H1 (cell line): ENCODE measurements at regions not wholly inside any gene's neighbourhood (a gene's known extent, or its start where the extent isn't known, plus 50 kb on each side); places are given as distances from the start of the nearest gene placed in this dataset.

Experiments used
- CBX5 ChIP-seq: fragments of 300-800, 300-1000 bp; sonication (generic); IDR thresholded peaks from 2 replicates; pipeline ENCODE4 v1.7.1; 2016; ENCODE audit warnings: antibody characterized with exemption, low read length, low read depth
- CBX8 ChIP-seq: fragments of 300-800, 300-1000 bp; sonication (generic); IDR thresholded peaks from 2 replicates; pipeline ENCODE4 v1.7.1; 2016; ENCODE audit warnings: low read depth, low read length, borderline replicate concordance
- GTF2F1 ChIP-seq: IDR thresholded peaks from 2 replicates; pipeline ENCODE4 v1.6.1; 2012; ENCODE audit warnings: low read depth, low read length, improper control_type of control experiment, borderline replicate concordance
- KDM4A ChIP-seq: IDR thresholded peaks from one replicate; pipeline ENCODE4 v1.7.1; 2012; ENCODE audit warnings: low read depth, mild to moderate bottlenecking, moderate library complexity, low read length, inconsistent platforms; ENCODE audit not compliant: severe bottlenecking
- PHF8 ChIP-seq: fragments of 200-600 bp; sonication (generic); conservative IDR thresholded peaks from 2 replicates; pipeline ENCODE4 v1.7.1; 2012; ENCODE audit warnings: low read depth, mild to moderate bottlenecking, inconsistent platforms, low read length, moderate library complexity
- RAD21 ChIP-seq, 2 experiments: IDR thresholded peaks in 1 of 2; conservative IDR thresholded peaks in 1 of 2; 2 replicates each; pipeline ENCODE4 v1.6.1; 2011; ENCODE audit warnings: low read depth in 2 of 2, low read length in 2 of 2, improper control_type of control experiment in 1 of 2, inconsistent platforms in 1 of 2, mild to moderate bottlenecking in 1 of 2, moderate library complexity in 1 of 2
- TEAD4 ChIP-seq: IDR thresholded peaks from 2 replicates; pipeline ENCODE4 v1.6.1; 2012; ENCODE audit warnings: low read depth, low read length, inconsistent platforms, mixed read lengths
- TF ChIP-seq, protein P1 (sequence below): fragments of 300-600 bp; sonication (generic); IDR thresholded peaks from 2 replicates; pipeline ENCODE4 v1.7.1; 2012; ENCODE audit warnings: low read length, moderate library complexity, mild to moderate bottlenecking, inconsistent platforms; ENCODE audit not compliant: insufficient replicate concordance
- TF ChIP-seq, protein P2 (sequence below): IDR thresholded peaks from 2 replicates; pipeline ENCODE4 v1.6.1; 2011; ENCODE audit warnings: low read depth, mild to moderate bottlenecking, low read length; ENCODE audit not compliant: insufficient read depth

DNA sequence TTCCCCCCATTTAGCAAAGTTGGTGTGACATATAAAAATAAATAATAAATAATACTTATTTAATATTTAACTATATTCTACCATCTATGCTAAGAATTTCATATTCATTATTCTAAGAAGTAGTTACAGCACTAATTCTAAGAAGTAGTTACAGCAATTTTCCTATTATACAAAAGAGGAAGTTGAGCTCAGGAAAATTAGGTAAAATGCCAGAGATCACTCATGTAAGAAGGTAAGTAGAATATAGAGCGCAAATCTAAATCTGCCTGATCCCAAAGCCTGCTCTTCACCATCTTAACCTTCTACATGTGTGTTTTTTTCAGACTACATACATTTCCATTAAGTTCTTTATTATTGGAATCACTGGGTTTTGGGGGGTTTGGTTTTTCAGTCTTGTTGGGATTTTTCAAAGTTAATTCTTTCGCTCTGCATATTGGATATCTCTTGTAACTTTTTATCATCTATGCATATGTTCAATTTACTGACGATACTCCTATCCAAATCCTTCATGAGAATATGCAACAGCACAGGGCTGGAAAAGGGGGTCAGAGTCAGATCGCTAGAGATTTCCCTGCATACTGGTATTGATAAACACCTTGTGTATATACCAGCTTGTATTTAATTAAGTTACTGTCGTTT, 852.1 kb downstream of the MAT2B start (continued):
- TF ChIP-seq, protein P1, sequence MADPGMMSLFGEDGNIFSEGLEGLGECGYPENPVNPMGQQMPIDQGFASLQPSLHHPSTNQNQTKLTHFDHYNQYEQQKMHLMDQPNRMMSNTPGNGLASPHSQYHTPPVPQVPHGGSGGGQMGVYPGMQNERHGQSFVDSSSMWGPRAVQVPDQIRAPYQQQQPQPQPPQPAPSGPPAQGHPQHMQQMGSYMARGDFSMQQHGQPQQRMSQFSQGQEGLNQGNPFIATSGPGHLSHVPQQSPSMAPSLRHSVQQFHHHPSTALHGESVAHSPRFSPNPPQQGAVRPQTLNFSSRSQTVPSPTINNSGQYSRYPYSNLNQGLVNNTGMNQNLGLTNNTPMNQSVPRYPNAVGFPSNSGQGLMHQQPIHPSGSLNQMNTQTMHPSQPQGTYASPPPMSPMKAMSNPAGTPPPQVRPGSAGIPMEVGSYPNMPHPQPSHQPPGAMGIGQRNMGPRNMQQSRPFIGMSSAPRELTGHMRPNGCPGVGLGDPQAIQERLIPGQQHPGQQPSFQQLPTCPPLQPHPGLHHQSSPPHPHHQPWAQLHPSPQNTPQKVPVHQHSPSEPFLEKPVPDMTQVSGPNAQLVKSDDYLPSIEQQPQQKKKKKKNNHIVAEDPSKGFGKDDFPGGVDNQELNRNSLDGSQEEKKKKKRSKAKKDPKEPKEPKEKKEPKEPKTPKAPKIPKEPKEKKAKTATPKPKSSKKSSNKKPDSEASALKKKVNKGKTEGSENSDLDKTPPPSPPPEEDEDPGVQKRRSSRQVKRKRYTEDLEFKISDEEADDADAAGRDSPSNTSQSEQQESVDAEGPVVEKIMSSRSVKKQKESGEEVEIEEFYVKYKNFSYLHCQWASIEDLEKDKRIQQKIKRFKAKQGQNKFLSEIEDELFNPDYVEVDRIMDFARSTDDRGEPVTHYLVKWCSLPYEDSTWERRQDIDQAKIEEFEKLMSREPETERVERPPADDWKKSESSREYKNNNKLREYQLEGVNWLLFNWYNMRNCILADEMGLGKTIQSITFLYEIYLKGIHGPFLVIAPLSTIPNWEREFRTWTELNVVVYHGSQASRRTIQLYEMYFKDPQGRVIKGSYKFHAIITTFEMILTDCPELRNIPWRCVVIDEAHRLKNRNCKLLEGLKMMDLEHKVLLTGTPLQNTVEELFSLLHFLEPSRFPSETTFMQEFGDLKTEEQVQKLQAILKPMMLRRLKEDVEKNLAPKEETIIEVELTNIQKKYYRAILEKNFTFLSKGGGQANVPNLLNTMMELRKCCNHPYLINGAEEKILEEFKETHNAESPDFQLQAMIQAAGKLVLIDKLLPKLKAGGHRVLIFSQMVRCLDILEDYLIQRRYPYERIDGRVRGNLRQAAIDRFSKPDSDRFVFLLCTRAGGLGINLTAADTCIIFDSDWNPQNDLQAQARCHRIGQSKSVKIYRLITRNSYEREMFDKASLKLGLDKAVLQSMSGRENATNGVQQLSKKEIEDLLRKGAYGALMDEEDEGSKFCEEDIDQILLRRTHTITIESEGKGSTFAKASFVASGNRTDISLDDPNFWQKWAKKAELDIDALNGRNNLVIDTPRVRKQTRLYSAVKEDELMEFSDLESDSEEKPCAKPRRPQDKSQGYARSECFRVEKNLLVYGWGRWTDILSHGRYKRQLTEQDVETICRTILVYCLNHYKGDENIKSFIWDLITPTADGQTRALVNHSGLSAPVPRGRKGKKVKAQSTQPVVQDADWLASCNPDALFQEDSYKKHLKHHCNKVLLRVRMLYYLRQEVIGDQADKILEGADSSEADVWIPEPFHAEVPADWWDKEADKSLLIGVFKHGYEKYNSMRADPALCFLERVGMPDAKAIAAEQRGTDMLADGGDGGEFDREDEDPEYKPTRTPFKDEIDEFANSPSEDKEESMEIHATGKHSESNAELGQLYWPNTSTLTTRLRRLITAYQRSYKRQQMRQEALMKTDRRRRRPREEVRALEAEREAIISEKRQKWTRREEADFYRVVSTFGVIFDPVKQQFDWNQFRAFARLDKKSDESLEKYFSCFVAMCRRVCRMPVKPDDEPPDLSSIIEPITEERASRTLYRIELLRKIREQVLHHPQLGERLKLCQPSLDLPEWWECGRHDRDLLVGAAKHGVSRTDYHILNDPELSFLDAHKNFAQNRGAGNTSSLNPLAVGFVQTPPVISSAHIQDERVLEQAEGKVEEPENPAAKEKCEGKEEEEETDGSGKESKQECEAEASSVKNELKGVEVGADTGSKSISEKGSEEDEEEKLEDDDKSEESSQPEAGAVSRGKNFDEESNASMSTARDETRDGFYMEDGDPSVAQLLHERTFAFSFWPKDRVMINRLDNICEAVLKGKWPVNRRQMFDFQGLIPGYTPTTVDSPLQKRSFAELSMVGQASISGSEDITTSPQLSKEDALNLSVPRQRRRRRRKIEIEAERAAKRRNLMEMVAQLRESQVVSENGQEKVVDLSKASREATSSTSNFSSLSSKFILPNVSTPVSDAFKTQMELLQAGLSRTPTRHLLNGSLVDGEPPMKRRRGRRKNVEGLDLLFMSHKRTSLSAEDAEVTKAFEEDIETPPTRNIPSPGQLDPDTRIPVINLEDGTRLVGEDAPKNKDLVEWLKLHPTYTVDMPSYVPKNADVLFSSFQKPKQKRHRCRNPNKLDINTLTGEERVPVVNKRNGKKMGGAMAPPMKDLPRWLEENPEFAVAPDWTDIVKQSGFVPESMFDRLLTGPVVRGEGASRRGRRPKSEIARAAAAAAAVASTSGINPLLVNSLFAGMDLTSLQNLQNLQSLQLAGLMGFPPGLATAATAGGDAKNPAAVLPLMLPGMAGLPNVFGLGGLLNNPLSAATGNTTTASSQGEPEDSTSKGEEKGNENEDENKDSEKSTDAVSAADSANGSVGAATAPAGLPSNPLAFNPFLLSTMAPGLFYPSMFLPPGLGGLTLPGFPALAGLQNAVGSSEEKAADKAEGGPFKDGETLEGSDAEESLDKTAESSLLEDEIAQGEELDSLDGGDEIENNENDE: no peak
- TF ChIP-seq CBX5: no peak
- no peak for TF ChIP-seq PHF8
- no peak for TF ChIP-seq KDM4A
- no peak for TF ChIP-seq GTF2F1
- no peak for TF ChIP-seq TEAD4
- TF ChIP-seq RAD21 (IDR thresholded peaks at IDR 0.05 in 1 of 2, conservative IDR thresholded peaks at IDR 0.05 in 1 of 2; ENCODE audit: low read depth in 2 of 2, low read length in 2 of 2): no peak
- TF ChIP-seq, protein P2, sequence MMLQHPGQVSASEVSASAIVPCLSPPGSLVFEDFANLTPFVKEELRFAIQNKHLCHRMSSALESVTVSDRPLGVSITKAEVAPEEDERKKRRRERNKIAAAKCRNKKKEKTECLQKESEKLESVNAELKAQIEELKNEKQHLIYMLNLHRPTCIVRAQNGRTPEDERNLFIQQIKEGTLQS: no peak
- no peak for TF ChIP-seq CBX8
- TF ChIP-seq, all 59 proteins: peak for 0
